Stimulated activated CD8-positive, alpha-beta memory T cell treated with anti-CD3 and anti-CD28 coated beads, Interleukin-7, amount 100 ng/mL, for 48 hours (primary cell): ENCODE measurements at regions not wholly inside any gene's neighbourhood (a gene's known extent, or its start where the extent isn't known, plus 50 kb on each side); places are given as distances from the start of the nearest gene placed in this dataset.

ENCODE experiments used
- DNase-seq, 2 donors: peaks; one replicate each; pipeline ENCODE4 v3.0.0-alpha.2; 2020; ENCODE audit warnings: low read depth in 1 of 2; ENCODE audit errors: extremely low read depth in 1 of 2

- no peak for DNase-seq
These were observed 109.0 kb upstream of the STARD3NL start for GRCh38 chr7:38069052-38069451.

GRCh38 chr7:38070718-38071117 is 107.3 kb upstream of the STARD3NL start:
- no peak for DNase-seq

- no peak for DNase-seq
These were observed 91.2 kb upstream of the STARD3NL start for GRCh38 chr7:38086857-38087256.

- DNase-seq, result no peak
These were observed 75.5 kb upstream of the STARD3NL start for GRCh38 chr7:38102507-38102906.

- no peak for DNase-seq
These were observed 72.1 kb upstream of the STARD3NL start for GRCh38 chr7:38105874-38106483.

- peak in 1 of 2 donors; percentile 34 for DNase-seq
These were observed 70.6 kb upstream of the STARD3NL start for GRCh38 chr7:38107486-38107893.

GRCh38 chr7:38112075-38112474 is 66.0 kb upstream of the STARD3NL start:
- no peak for DNase-seq

GRCh38 chr7:38120076-38120475 is 58.0 kb upstream of the STARD3NL start:
- no peak for DNase-seq

- DNase-seq, result no peak
These were observed 55.5 kb upstream of the STARD3NL start for GRCh38 chr7:38122501-38122900.

- DNase-seq, result no peak
These were observed 54.6 kb upstream of the STARD3NL start for GRCh38 chr7:38123494-38123893.

- no peak for DNase-seq
These were observed 50.5 kb upstream of the STARD3NL start for GRCh38 chr7:38127216-38128207.
